Coronary artery (tissue), 2 donors: ENCODE measurements at regions not wholly inside any gene's neighbourhood (a gene's known extent, or its start where the extent isn't known, plus 50 kb on each side); places are given as distances from the start of the nearest gene placed in this dataset.

ENCODE experiments used
- DNase-seq: peaks from one replicate; pipeline ENCODE4 v3.0.0-alpha.2; 2017; ENCODE audit warnings: low spot score
- H3K27ac ChIP-seq, 2 donors: fragments of 200-600 bp; sonication (generic); one replicate each; pipeline ENCODE4 v1.5.1; 2016 to 2019
- H3K4me3 ChIP-seq: fragments of 200-600 bp; sonication (generic); 2 replicates; pipeline ENCODE4 v1.5.1; 2016; ENCODE audit warnings: mild to moderate bottlenecking, moderate library complexity
- TF ChIP-seq, protein P1 (sequence below): fragments of 200-600 bp; sonication (generic); IDR thresholded peaks from one replicate; pipeline ENCODE4 v1.5.1; 2019; ENCODE audit warnings: antibody characterized with exemption

DNA sequence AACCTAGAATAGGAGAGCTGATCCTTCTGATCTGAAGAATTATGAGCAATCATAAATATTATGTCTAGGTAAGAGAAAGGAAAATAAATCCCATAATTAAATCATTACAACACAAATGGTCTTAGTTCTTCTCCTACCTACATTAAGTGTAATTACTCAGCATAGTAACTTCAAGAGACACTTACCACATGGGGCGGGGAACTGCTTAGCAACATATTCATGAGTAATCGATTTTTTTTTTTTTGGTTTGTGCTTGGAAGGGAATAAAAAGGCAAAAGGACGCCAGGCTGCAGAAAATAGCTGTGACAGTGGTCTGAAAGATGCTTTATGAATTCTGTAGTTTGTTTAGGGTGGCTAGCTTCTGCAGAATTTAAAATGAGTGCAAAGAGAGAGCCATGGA, 103.3 kb upstream of the HTR2A start:
- Histone ChIP-seq H3K4me3 (no peak overlapping the region), H3K27ac (no peak overlapping the region)
- TF ChIP-seq, protein P1, sequence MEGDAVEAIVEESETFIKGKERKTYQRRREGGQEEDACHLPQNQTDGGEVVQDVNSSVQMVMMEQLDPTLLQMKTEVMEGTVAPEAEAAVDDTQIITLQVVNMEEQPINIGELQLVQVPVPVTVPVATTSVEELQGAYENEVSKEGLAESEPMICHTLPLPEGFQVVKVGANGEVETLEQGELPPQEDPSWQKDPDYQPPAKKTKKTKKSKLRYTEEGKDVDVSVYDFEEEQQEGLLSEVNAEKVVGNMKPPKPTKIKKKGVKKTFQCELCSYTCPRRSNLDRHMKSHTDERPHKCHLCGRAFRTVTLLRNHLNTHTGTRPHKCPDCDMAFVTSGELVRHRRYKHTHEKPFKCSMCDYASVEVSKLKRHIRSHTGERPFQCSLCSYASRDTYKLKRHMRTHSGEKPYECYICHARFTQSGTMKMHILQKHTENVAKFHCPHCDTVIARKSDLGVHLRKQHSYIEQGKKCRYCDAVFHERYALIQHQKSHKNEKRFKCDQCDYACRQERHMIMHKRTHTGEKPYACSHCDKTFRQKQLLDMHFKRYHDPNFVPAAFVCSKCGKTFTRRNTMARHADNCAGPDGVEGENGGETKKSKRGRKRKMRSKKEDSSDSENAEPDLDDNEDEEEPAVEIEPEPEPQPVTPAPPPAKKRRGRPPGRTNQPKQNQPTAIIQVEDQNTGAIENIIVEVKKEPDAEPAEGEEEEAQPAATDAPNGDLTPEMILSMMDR: no peak
- DNase-seq: no peak

DNA sequence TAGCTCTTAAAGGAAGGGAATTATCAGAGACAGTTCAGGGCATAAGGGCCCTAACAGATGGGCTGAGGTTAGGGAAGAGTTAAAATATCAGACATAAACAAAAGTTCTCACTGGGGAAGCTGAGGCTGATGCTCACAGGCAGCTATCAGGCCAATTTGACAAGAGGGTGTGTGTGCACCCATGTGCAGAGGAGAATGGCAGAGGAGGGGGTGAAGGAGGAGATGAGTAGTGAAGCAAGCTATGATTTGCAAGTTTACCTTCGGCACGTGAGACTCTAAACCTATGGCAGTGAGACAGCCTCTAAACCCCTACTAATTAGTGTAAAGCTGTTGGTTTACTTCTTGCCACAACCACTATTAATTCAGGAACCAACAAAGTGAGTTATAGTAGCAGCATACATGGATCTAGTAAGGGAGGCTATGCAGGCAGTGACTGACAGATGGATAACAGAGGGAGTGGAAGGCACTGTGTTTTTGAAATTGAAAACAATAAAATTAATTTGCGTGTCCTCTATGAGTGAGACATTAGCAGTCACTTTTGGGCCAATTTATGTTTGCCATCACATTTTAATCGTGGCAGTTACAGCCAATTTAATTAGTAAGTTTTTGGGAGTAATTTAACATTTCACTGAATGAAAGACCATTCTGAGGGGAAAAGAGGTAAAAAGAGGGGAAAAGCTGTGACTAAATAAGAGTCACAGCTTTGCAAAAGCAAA, 99.6 kb upstream of the HTR2A start:
- no peak overlapping the region for H3K4me3 ChIP-seq
- DNase-seq: no peak
- TF ChIP-seq, protein P1: no peak

DNA sequence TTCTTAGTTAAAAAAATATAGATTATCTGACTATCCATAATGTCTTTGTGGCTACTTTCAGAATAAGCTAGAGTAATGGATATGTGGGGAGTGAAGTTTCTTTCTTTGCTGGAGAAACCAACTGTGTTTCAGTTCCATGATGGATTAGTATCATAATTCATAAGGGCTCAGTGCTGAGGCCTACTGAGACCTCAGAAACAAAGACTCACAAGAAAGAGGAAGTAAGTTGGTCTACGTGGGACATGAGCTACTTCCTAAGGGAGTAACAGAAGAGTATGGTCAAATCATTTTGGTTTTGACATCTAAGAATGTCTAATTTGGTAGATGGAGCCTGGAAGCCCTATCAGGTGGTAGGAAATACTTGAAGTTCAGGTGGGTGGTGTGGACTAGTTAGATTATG, 99.0 kb upstream of the HTR2A start:
- Histone ChIP-seq H3K4me3 (no peak overlapping the region), H3K27ac (no peak overlapping the region)
- no peak for DNase-seq
- TF ChIP-seq, protein P1: no peak

More for the DNA sequence above, 99.6 kb upstream of the HTR2A start:
- H3K27ac ChIP-seq: no peak overlapping the region

DNA sequence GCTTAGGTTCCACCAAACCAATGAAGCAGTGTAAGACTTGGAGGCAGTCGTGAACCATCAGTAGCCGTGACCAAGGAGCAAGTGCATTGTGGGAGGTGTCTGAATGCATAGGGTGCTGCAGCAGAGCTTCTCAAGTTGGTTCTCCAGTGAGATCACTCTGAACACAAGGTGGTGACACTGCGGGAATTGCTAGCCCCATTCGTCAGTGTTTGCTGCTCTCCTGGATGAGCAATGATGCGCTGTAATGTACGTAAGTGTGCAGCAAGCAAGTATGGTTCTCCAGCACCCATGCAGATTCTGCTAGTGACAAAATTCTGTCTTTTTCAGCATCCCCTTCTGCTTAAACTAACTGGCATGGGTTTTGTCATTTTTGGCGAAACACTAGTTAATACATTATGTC, 97.6 kb upstream of the HTR2A start:
- DNase-seq: no peak
- no peak overlapping the region for H3K27ac ChIP-seq
- H3K4me3 ChIP-seq: no peak overlapping the region
- TF ChIP-seq, protein P1: no peak

DNA sequence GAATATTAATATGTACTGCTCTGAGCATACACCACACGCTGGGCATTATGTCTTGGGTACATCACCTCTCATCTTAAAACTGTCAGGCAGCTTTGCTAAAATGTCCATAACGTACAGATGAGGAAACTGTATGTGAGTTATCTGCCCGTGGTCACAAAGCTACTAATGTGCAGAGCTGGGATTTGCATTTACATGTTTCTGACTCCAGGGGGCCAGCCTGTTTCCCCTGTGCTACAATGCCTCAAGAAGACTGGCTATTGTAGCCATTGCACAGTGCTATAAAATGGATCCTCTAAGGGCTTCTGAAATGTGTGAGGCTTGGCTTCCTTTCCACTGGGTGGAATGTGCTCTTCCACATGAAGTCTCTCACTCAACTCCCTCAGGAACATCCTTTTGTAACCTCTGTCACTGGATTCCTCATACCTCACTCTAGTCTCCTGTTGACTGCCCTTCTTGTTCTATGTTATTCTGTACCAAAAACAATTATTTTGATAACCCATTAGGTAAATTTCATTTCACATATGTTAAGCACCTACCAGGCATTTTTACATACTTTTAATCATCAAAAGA, 95.6 kb upstream of the HTR2A start:
- Histone ChIP-seq H3K4me3 (no peak overlapping the region), H3K27ac (no peak overlapping the region)
- DNase-seq: no peak
- TF ChIP-seq, protein P1: no peak

DNA sequence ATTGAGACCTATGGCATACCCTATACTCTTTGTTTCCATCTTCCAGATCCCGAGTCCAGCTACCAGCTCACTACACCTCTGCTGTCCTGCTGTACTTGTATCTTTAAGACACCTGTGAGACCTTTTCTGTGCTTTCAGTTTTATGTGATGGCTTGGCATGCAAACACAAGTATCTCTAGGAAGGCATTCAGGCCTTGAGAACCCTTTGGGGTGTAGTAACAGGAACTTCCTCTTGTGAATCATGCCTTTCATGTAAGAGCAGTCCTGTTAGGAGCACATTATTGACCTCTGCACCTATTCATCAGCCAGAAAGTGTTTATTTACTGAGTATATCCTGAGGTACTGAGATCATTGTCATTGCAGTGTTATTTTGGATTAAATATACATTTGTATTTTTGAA, 87.0 kb upstream of the HTR2A start:
- TF ChIP-seq, protein P1: no peak
- Histone ChIP-seq H3K27ac (no peak overlapping the region), H3K4me3 (no peak overlapping the region)
- DNase-seq: no peak
